ENCODE measurements at regions not wholly inside any gene's neighbourhood (a gene's known extent, or its start where the extent isn't known, plus 50 kb on each side); places are given as distances from the start of the nearest gene placed in this dataset.

- Histone ChIP-seq H3K27me3 (replicated peaks; ENCODE audit: insufficient read depth) (no peaks in the 10 kb centered on the region), H3K4me1 (ENCODE audit: control insufficient read depth in 1 of 2, low read depth in 2 of 2) (no peaks in the 10 kb centered on the region), H3K4me3 (no peak overlapping the region), H3K9me3 (peaks cover 5% of the 10 kb centered on the region), H3K36me3 (no peaks in the 10 kb centered on the region), H3K27ac (no peak overlapping the region)
- no peak for TF ChIP-seq CTCF (IDR thresholded peaks at IDR 0.05)
- DNase-seq (ENCODE audit: low spot score) (no peak), ATAC-seq (ENCODE audit: insufficient number of reproducible peaks, low FRiP score, low read depth) (no peak)
Measured at GRCh38 chr22:47786650-47787290, 1024.3 kb downstream of the TBC1D22A start.

GRCh38 chr22:47784991-47785390, 1022.5 kb downstream of the TBC1D22A start:
- H3K27me3 ChIP-seq (replicated peaks; ENCODE audit: insufficient read depth): no peaks in the 10 kb centered on the region
- no peak for DNase-seq (ENCODE audit: low spot score)
- H3K27ac ChIP-seq: no peak overlapping the region
- H3K36me3 ChIP-seq: no peaks in the 10 kb centered on the region
- H3K9me3 ChIP-seq: peaks cover 5% of the 10 kb centered on the region
- no peaks in the 10 kb centered on the region for H3K4me1 ChIP-seq (ENCODE audit: control insufficient read depth in 1 of 2, low read depth in 2 of 2)
- H3K4me3 ChIP-seq: no peak overlapping the region
- no peak for ATAC-seq (ENCODE audit: insufficient number of reproducible peaks, low FRiP score, low read depth)
- no peak for TF ChIP-seq CTCF (IDR thresholded peaks at IDR 0.05)

- Histone ChIP-seq H3K4me3 (no peak overlapping the region), H3K9me3 (peaks cover 5% of the 10 kb centered on the region), H3K36me3 (no peaks in the 10 kb centered on the region), H3K4me1 (ENCODE audit: control insufficient read depth in 1 of 2, low read depth in 2 of 2) (no peaks in the 10 kb centered on the region), H3K27me3 (replicated peaks; ENCODE audit: insufficient read depth) (no peaks in the 10 kb centered on the region), H3K27ac (no peak overlapping the region)
- no peak for DNase-seq (ENCODE audit: low spot score)
- no peak for TF ChIP-seq CTCF (IDR thresholded peaks at IDR 0.05)
- no peak for ATAC-seq (ENCODE audit: insufficient number of reproducible peaks, low FRiP score, low read depth)
Measured at GRCh38 chr22:47784367-47784983, 1022.0 kb downstream of the TBC1D22A start.

- Histone ChIP-seq H3K36me3 (no peaks in the 10 kb centered on the region), H3K27ac (no peak overlapping the region), H3K9me3 (peaks cover 5% of the 10 kb centered on the region), H3K4me3 (no peak overlapping the region), H3K27me3 (replicated peaks; ENCODE audit: insufficient read depth) (no peaks in the 10 kb centered on the region), H3K4me1 (ENCODE audit: control insufficient read depth in 1 of 2, low read depth in 2 of 2) (no peaks in the 10 kb centered on the region)
- ATAC-seq (ENCODE audit: insufficient number of reproducible peaks, low FRiP score, low read depth): no peak
- no peak for TF ChIP-seq CTCF (IDR thresholded peaks at IDR 0.05)
- no peak for DNase-seq (ENCODE audit: low spot score)
Measured at GRCh38 chr22:47783433-47784366, 1021.2 kb downstream of the TBC1D22A start.
